ENCODE measurements at regions not wholly inside any gene's neighbourhood (a gene's known extent, or its start where the extent isn't known, plus 50 kb on each side); places are given as distances from the start of the nearest gene placed in this dataset.

- TF ChIP-seq POLR2A (IDR thresholded peaks at IDR 0.05), result no peak
- TF ChIP-seq CTCF (IDR thresholded peaks at IDR 0.05), result no peak
Measured at GRCh38 chr5:74198156-74198555, 442.4 kb downstream of the ENC1 start.

All from uterus (tissue), 2 donors.